ES-I3 (cell line): ENCODE measurements at regions not wholly inside any gene's neighbourhood (a gene's known extent, or its start where the extent isn't known, plus 50 kb on each side); places are given as distances from the start of the nearest gene placed in this dataset.

Experiments used
- H3K36me3 ChIP-seq: 2 replicates; pipeline ENCODE4 v1.6.1; 2013; ENCODE audit warnings: mild to moderate bottlenecking, low read length, control low read depth, moderate library complexity; ENCODE audit not compliant: insufficient read depth
- H3K4me1 ChIP-seq: 2 replicates; pipeline ENCODE4 v1.6.1; 2013; ENCODE audit warnings: mild to moderate bottlenecking, control low read depth, low read length; ENCODE audit not compliant: insufficient read depth
- H3K9ac ChIP-seq: 2 replicates; pipeline ENCODE4 v1.6.1; 2013; ENCODE audit warnings: low read depth, mild to moderate bottlenecking, low read length, moderate library complexity
- H3K9me3 ChIP-seq: 2 replicates; pipeline ENCODE4 v1.6.1; 2013; ENCODE audit warnings: mild to moderate bottlenecking, low read length, moderate library complexity; ENCODE audit not compliant: control insufficient read depth, insufficient read depth

GRCh38 chr13:112187527-112188297, 120.8 kb downstream of the SOX1 start:
- Histone ChIP-seq H3K36me3 (no peaks in the 10 kb centered on the region), H3K4me1 (no peaks in the 10 kb centered on the region), H3K9ac (no peak overlapping the region), H3K9me3 (peaks cover 3% of the 10 kb centered on the region; the same call in 1 of the 2 replicates)

- Histone ChIP-seq H3K9ac (no peak overlapping the region), H3K36me3 (no peaks in the 10 kb centered on the region), H3K9me3 (peaks cover 3% of the 10 kb centered on the region; the same call in 1 of the 2 replicates), H3K4me1 (no peaks in the 10 kb centered on the region)
Measured at GRCh38 chr13:112188298-112188610, 121.3 kb downstream of the SOX1 start.

- Histone ChIP-seq H3K9me3 (peaks cover 3% of the 10 kb centered on the region; the same call in 1 of the 2 replicates), H3K9ac (no peak overlapping the region), H3K4me1 (no peaks in the 10 kb centered on the region), H3K36me3 (no peaks in the 10 kb centered on the region)
Measured at GRCh38 chr13:112193463-112194166, 126.7 kb downstream of the SOX1 start.

GRCh38 chr13:112194167-112194530, 127.2 kb downstream of the SOX1 start:
- Histone ChIP-seq H3K9me3 (peaks cover 3% of the 10 kb centered on the region; the same call in 1 of the 2 replicates), H3K9ac (no peak overlapping the region), H3K4me1 (no peaks in the 10 kb centered on the region), H3K36me3 (no peaks in the 10 kb centered on the region)

- H3K4me1 ChIP-seq = no peaks in the 10 kb centered on the region
- H3K9ac ChIP-seq = no peak overlapping the region
- no peaks in the 10 kb centered on the region for H3K36me3 ChIP-seq
- peaks cover 3% of the 10 kb centered on the region; the same call in 1 of the 2 replicates for H3K9me3 ChIP-seq
Measured at GRCh38 chr13:112194579-112194978, 127.6 kb downstream of the SOX1 start.

GRCh38 chr13:112198396-112199010, 131.6 kb downstream of the SOX1 start:
- H3K36me3 ChIP-seq = no peaks in the 10 kb centered on the region
- 0 out of 2 replicates have a peak, but pooled peaks cover under 1% of the 10 kb centered on the region for H3K4me1 ChIP-seq
- no peaks in the 10 kb centered on the region for H3K9me3 ChIP-seq
- H3K9ac ChIP-seq = no peak overlapping the region

GRCh38 chr13:112200200-112200599, 133.3 kb downstream of the SOX1 start:
- H3K4me1 ChIP-seq = peaks cover 9% of the 10 kb centered on the region; the same call in 1 of the 2 replicates
- no peaks in the 10 kb centered on the region for H3K9me3 ChIP-seq
- H3K36me3 ChIP-seq = no peaks in the 10 kb centered on the region
- no peak overlapping the region for H3K9ac ChIP-seq

GRCh38 chr13:112202266-112202665, 135.3 kb downstream of the SOX1 start:
- no peaks in the 10 kb centered on the region for H3K36me3 ChIP-seq
- H3K9me3 ChIP-seq = no peaks in the 10 kb centered on the region
- H3K4me1 ChIP-seq = peaks cover 15% of the 10 kb centered on the region; the same call in 1 of the 2 replicates
- H3K9ac ChIP-seq = no peak overlapping the region

- no peak overlapping the region for H3K9ac ChIP-seq
- H3K4me1 ChIP-seq = peaks cover 15% of the 10 kb centered on the region; the same call in 1 of the 2 replicates
Measured at GRCh38 chr13:112202966-112203365, 136.0 kb downstream of the SOX1 start.

GRCh38 chr13:112203614-112204013, 136.7 kb downstream of the SOX1 start:
- Histone ChIP-seq H3K36me3 (no peaks in the 10 kb centered on the region), H3K4me1 (peaks cover 15% of the 10 kb centered on the region; the same call in 1 of the 2 replicates), H3K9ac (no peak overlapping the region), H3K9me3 (no peaks in the 10 kb centered on the region)

More at GRCh38 chr13:112202966-112203365, 136.0 kb downstream of the SOX1 start:
- no peaks in the 10 kb centered on the region for H3K9me3 ChIP-seq
- no peaks in the 10 kb centered on the region for H3K36me3 ChIP-seq

- H3K9me3 ChIP-seq = no peaks in the 10 kb centered on the region
- H3K4me1 ChIP-seq = peaks cover 15% of the 10 kb centered on the region; the same call in 1 of the 2 replicates
- H3K36me3 ChIP-seq = no peaks in the 10 kb centered on the region
- peak overlapping the region; percentile 35; the same call in 1 of the 2 replicates for H3K9ac ChIP-seq
Measured at GRCh38 chr13:112204346-112205327, 137.7 kb downstream of the SOX1 start.

- Histone ChIP-seq H3K36me3 (no peaks in the 10 kb centered on the region), H3K4me1 (peaks cover 19% of the 10 kb centered on the region), H3K9me3 (no peaks in the 10 kb centered on the region), H3K9ac (no peak overlapping the region)
Measured at GRCh38 chr13:112205990-112206389, 139.0 kb downstream of the SOX1 start.

GRCh38 chr13:112207129-112207528, 140.2 kb downstream of the SOX1 start:
- H3K9ac ChIP-seq = no peak overlapping the region
- no peaks in the 10 kb centered on the region for H3K9me3 ChIP-seq
- H3K36me3 ChIP-seq = no peaks in the 10 kb centered on the region
- H3K4me1 ChIP-seq = peaks cover 25% of the 10 kb centered on the region

- Histone ChIP-seq H3K36me3 (no peaks in the 10 kb centered on the region), H3K9ac (no peak overlapping the region), H3K4me1 (peaks cover 23% of the 10 kb centered on the region), H3K9me3 (no peaks in the 10 kb centered on the region)
Measured at GRCh38 chr13:112208656-112209055, 141.7 kb downstream of the SOX1 start.
